Coronary artery (tissue), 2 donors: ENCODE measurements at regions not wholly inside any gene's neighbourhood (a gene's known extent, or its start where the extent isn't known, plus 50 kb on each side); places are given as distances from the start of the nearest gene placed in this dataset.
"Not testable (repeated sequence)": the region's sequence is repeated elsewhere in the genome, so short reads cannot be mapped to it uniquely, and the experiment has no call there.

Experiments
- DNase-seq: peaks from one replicate; pipeline ENCODE4 v3.0.0-alpha.2; 2017; ENCODE audit warnings: low spot score
- H3K27ac ChIP-seq, 2 donors: fragments of 200-600 bp; sonication (generic); one replicate each; pipeline ENCODE4 v1.5.1; 2016 to 2019
- H3K4me3 ChIP-seq: fragments of 200-600 bp; sonication (generic); 2 replicates; pipeline ENCODE4 v1.5.1; 2016; ENCODE audit warnings: mild to moderate bottlenecking, moderate library complexity
- CTCF ChIP-seq: fragments of 200-600 bp; sonication (generic); IDR thresholded peaks from one replicate; pipeline ENCODE4 v1.5.1; 2019; ENCODE audit warnings: antibody characterized with exemption

- H3K27ac ChIP-seq, result peak overlapping the region in 1 of 2 donors; percentile 38
- TF ChIP-seq CTCF, result no peak
- no peak for DNase-seq
- peak overlapping the region; percentile 26 for H3K4me3 ChIP-seq
These were observed 56.4 kb upstream of the HABP2 start for GRCh38 chr10:113496111-113497109.

GRCh38 chr10:113497198-113497597 is 55.7 kb upstream of the HABP2 start:
- H3K4me3 ChIP-seq, result no peak overlapping the region
- TF ChIP-seq CTCF, result no peak
- no peak overlapping the region for H3K27ac ChIP-seq
- DNase-seq, result no peak

GRCh38 chr10:113498997-113499396 is 53.9 kb upstream of the HABP2 start:
- Histone ChIP-seq H3K27ac (no peak overlapping the region), H3K4me3 (no peak overlapping the region)
- TF ChIP-seq CTCF, result no peak
- DNase-seq, result no peak

GRCh38 chr10:113499806-113500205 is 53.0 kb upstream of the HABP2 start:
- no peak overlapping the region for H3K27ac ChIP-seq
- no peak for DNase-seq
- no peak for TF ChIP-seq CTCF

GRCh38 chr10:113501031-113501430 is 51.8 kb upstream of the HABP2 start:
- not testable (repeated sequence) for DNase-seq, H3K27ac ChIP-seq, H3K4me3 ChIP-seq

More at GRCh38 chr10:113499806-113500205, 53.0 kb upstream of the HABP2 start:
- no peak overlapping the region for H3K4me3 ChIP-seq
